G401 (cell line): ENCODE measurements at regions not wholly inside any gene's neighbourhood (a gene's known extent, or its start where the extent isn't known, plus 50 kb on each side); places are given as distances from the start of the nearest gene placed in this dataset.
"Not testable (repeated sequence)": the region's sequence is repeated elsewhere in the genome, so short reads cannot be mapped to it uniquely, and the experiment has no call there.

Experiments
- DNase-seq: peaks from one replicate; pipeline ENCODE4 v3.0.0-alpha.2; 2015; ENCODE audit warnings: low spot score
- in situ Hi-C: cut with HindIII; loops from 2 replicates; pipeline ENCODE4 v1.10.0; 2016; ENCODE audit warnings: low sequenced_read_pairs, mixed read lengths

- in situ Hi-C loops: no loop called here
- no peak for DNase-seq
These were observed 934.3 kb upstream of the CDH10 start for GRCh38 chr5:25579111-25579510.

- in situ Hi-C loops: no loop called here
These were observed 928.9 kb upstream of the CDH10 start for GRCh38 chr5:25573691-25574090.

GRCh38 chr5:25570067-25570583 is 925.3 kb upstream of the CDH10 start:
- in situ Hi-C loops: no loop called here
- no peak for DNase-seq

More at GRCh38 chr5:25573691-25574090, 928.9 kb upstream of the CDH10 start:
- DNase-seq: no peak

- no peak for DNase-seq
- in situ Hi-C loops: no loop called here
These were observed 924.3 kb upstream of the CDH10 start for GRCh38 chr5:25568989-25569625.

- in situ Hi-C loops: no loop called here
- no peak for DNase-seq
These were observed 923.5 kb upstream of the CDH10 start for GRCh38 chr5:25568294-25568693.

- no peak for DNase-seq
- in situ Hi-C loops: no loop called here
These were observed 923.1 kb upstream of the CDH10 start for GRCh38 chr5:25567881-25568280.

GRCh38 chr5:25562656-25563055 is 917.9 kb upstream of the CDH10 start:
- in situ Hi-C loops: no loop called here
- DNase-seq: no peak

GRCh38 chr5:25554077-25554476 is 909.3 kb upstream of the CDH10 start:
- no peak for DNase-seq
- in situ Hi-C loops: no loop called here

GRCh38 chr5:25552871-25553481 is 908.2 kb upstream of the CDH10 start:
- in situ Hi-C loops: no loop called here
- no peak for DNase-seq

GRCh38 chr5:25550793-25551192 is 906.0 kb upstream of the CDH10 start:
- no peak for DNase-seq
- in situ Hi-C loops: no loop called here

- DNase-seq: peak; percentile 34
- in situ Hi-C loops: no loop called here
These were observed 900.0 kb upstream of the CDH10 start for GRCh38 chr5:25544652-25545249.

GRCh38 chr5:25540628-25541027 is 895.9 kb upstream of the CDH10 start:
- DNase-seq: no peak
- in situ Hi-C loops: no loop called here

GRCh38 chr5:25539536-25539935 is 894.8 kb upstream of the CDH10 start:
- in situ Hi-C loops: no loop called here
- DNase-seq: no peak

- in situ Hi-C loops: not testable (repeated sequence)
These were observed 891.7 kb upstream of the CDH10 start for GRCh38 chr5:25536461-25536860.

GRCh38 chr5:25516141-25516540 is 871.4 kb upstream of the CDH10 start:
- in situ Hi-C loops: no loop called here
- DNase-seq: no peak

More at GRCh38 chr5:25536461-25536860, 891.7 kb upstream of the CDH10 start:
- not testable (repeated sequence) for DNase-seq

GRCh38 chr5:25515525-25515924 is 870.7 kb upstream of the CDH10 start:
- DNase-seq: no peak
- in situ Hi-C loops: no loop called here

- in situ Hi-C loops, DNase-seq: not testable (repeated sequence)
These were observed 865.9 kb upstream of the CDH10 start for GRCh38 chr5:25510692-25511091.

GRCh38 chr5:25508011-25508410 is 863.2 kb upstream of the CDH10 start:
- in situ Hi-C loops, DNase-seq: not testable (repeated sequence)

- in situ Hi-C loops: no loop called here
- no peak for DNase-seq
These were observed 855.9 kb upstream of the CDH10 start for GRCh38 chr5:25500635-25501034.

- DNase-seq: no peak
- in situ Hi-C loops: no loop called here
These were observed 845.2 kb upstream of the CDH10 start for GRCh38 chr5:25489834-25490538.
